HG03565 (cell line): ENCODE measurements at regions not wholly inside any gene's neighbourhood (a gene's known extent, or its start where the extent isn't known, plus 50 kb on each side); places are given as distances from the start of the nearest gene placed in this dataset.
"Not testable (repeated sequence)": the region's sequence is repeated elsewhere in the genome, so short reads cannot be mapped to it uniquely, and the experiment has no call there.

Experiments used
- ATAC-seq: cut with Tn5 transposase; IDR thresholded peaks from one replicate; pipeline ENCODE4 v1.9.1; 2021; ENCODE audit warnings: mild to moderate bottlenecking, moderate library complexity; ENCODE audit not compliant: unreplicated experiment

- ATAC-seq: no peak
Observed at GRCh38 chr13:82129281-82129680, 1753.0 kb downstream of the SLITRK1 start.

GRCh38 chr13:82118589-82118988 is 1763.7 kb downstream of the SLITRK1 start:
- no peak for ATAC-seq

- ATAC-seq: no peak
Observed at GRCh38 chr13:82116422-82116989, 1765.8 kb downstream of the SLITRK1 start.

GRCh38 chr13:82115391-82115790 is 1766.9 kb downstream of the SLITRK1 start:
- no peak for ATAC-seq

GRCh38 chr13:82096256-82096655 is 1755.3 kb upstream of the SPRY2 start:
- ATAC-seq: no peak

- ATAC-seq: no peak
Observed at GRCh38 chr13:82092312-82092711, 1751.4 kb upstream of the SPRY2 start.

GRCh38 chr13:82088781-82089180 is 1747.9 kb upstream of the SPRY2 start:
- ATAC-seq: no peak

GRCh38 chr13:82076496-82076895 is 1735.6 kb upstream of the SPRY2 start:
- no peak for ATAC-seq

- no peak for ATAC-seq
Observed at GRCh38 chr13:82070416-82070815, 1729.5 kb upstream of the SPRY2 start.

- ATAC-seq: no peak
Observed at GRCh38 chr13:82062772-82063171, 1721.8 kb upstream of the SPRY2 start.

GRCh38 chr13:82058364-82058763 is 1717.4 kb upstream of the SPRY2 start:
- no peak for ATAC-seq

- ATAC-seq: not testable (repeated sequence)
Observed at GRCh38 chr13:82045316-82045715, 1704.4 kb upstream of the SPRY2 start.

GRCh38 chr13:82036602-82037001 is 1695.7 kb upstream of the SPRY2 start:
- ATAC-seq: no peak

GRCh38 chr13:82011355-82011754 is 1670.4 kb upstream of the SPRY2 start:
- ATAC-seq: no peak

- ATAC-seq: no peak
Observed at GRCh38 chr13:82010780-82011179, 1669.9 kb upstream of the SPRY2 start.

- ATAC-seq: no peak
Observed at GRCh38 chr13:82002710-82003109, 1661.8 kb upstream of the SPRY2 start.

- ATAC-seq: no peak
Observed at GRCh38 chr13:81995316-81995715, 1654.4 kb upstream of the SPRY2 start.

GRCh38 chr13:81990652-81991051 is 1649.7 kb upstream of the SPRY2 start:
- ATAC-seq: no peak

- no peak for ATAC-seq
Observed at GRCh38 chr13:81988567-81988966, 1647.6 kb upstream of the SPRY2 start.

- ATAC-seq: no peak
Observed at GRCh38 chr13:81987677-81988357, 1646.9 kb upstream of the SPRY2 start.

GRCh38 chr13:81987159-81987558 is 1646.2 kb upstream of the SPRY2 start:
- no peak for ATAC-seq

- ATAC-seq: no peak
Observed at GRCh38 chr13:81986308-81986707, 1645.4 kb upstream of the SPRY2 start.

- ATAC-seq: no peak
Observed at GRCh38 chr13:81957121-81957520, 1616.2 kb upstream of the SPRY2 start.
